Transverse colon (tissue), 4 donors: ENCODE measurements at regions not wholly inside any gene's neighbourhood (a gene's known extent, or its start where the extent isn't known, plus 50 kb on each side); places are given as distances from the start of the nearest gene placed in this dataset.

Experiments
- DNase-seq: peaks from one replicate; pipeline ENCODE4 v3.0.0-alpha.2; 2019
- H3K27ac ChIP-seq, 4 donors: fragments of 200-600 bp; sonication (generic); 2 replicates each; pipeline ENCODE4 v1.5.1; 2016 to 2018; ENCODE audit warnings: inconsistent platforms in 4 of 4
- H3K27me3 ChIP-seq: fragments of 200-600 bp; sonication (generic); 2 replicates; pipeline ENCODE4 v1.5.1; 2017; ENCODE audit warnings: inconsistent platforms
- H3K36me3 ChIP-seq, 4 donors: fragments of 200-600 bp; sonication (generic); 2 replicates each; pipeline ENCODE4 v1.5.1; 2017 to 2019; ENCODE audit warnings: inconsistent platforms in 4 of 4
- H3K4me1 ChIP-seq, 4 donors: fragments of 200-600 bp; sonication (generic); 2 replicates each; pipeline ENCODE4 v1.5.1; 2017 to 2020; ENCODE audit warnings: inconsistent platforms in 4 of 4
- H3K4me3 ChIP-seq, 4 donors: fragments of 200-600 bp; sonication (generic); 1 replicate in 1 of 4; 2 replicates in 3 of 4; pipeline versions ENCODE4 v1.5.1 to v1.6.1; 2017 to 2019; ENCODE audit warnings: inconsistent platforms in 4 of 4
- H3K9me3 ChIP-seq, 2 donors: fragments of 200-600 bp; sonication (generic); 2 replicates each; pipeline ENCODE4 v1.5.1; 2017 to 2019; ENCODE audit warnings: inconsistent platforms in 2 of 2
- CTCF ChIP-seq, 5 experiments: fragments of 200-600 bp in 3 of 5; fragments of 450-650 bp in 2 of 5; sonication (generic) in 3 of 5; IDR thresholded peaks; 1 replicate in 2 of 5; 2 replicates in 3 of 5; pipeline ENCODE4 v1.5.1; 2016 to 2017; ENCODE audit warnings: antibody characterized with exemption in 5 of 5, inconsistent platforms in 3 of 5, mild to moderate bottlenecking in 2 of 5, moderate library complexity in 1 of 5
- EP300 ChIP-seq: sonication (generic); formaldehyde crosslinking; IDR thresholded peaks from one replicate; pipeline ENCODE4 v1.6.1; 2017; ENCODE audit warnings: antibody characterized with exemption, low read depth
- POLR2A ChIP-seq: fragments of 450-650 bp; IDR thresholded peaks from one replicate; pipeline ENCODE4 v1.6.1; 2016; ENCODE audit warnings: antibody characterized with exemption, mild to moderate bottlenecking, moderate library complexity
- POLR2AphosphoS5 ChIP-seq, 3 donors: sonication (generic); formaldehyde crosslinking; IDR thresholded peaks; one replicate each; pipeline ENCODE4 v1.6.1; 2016; ENCODE audit warnings: antibody characterized with exemption in 3 of 3
- WGBS, 2 donors: methylation state at CpG; one replicate each; pipeline ENCODE4 v1.1.5; 2018; ENCODE audit warnings: low coverage in 1 of 2; 5-methylcytosine and 5-hydroxymethylcytosine counted together
- in situ Hi-C, 4 donors: fragments of 200-750 bp; cut with MboI; loops; one replicate each; pipeline versions ENCODE4 v1.15.0 to v1.15.1; 2017; ENCODE audit warnings: low sequenced_read_pairs in 3 of 4, low pct_ligation_motif_present in 1 of 4, low pct_unique_long_range_greater_than_20kb in 1 of 4
- intact Hi-C: fragments of 100-400 bp; cut with DNase I; formaldehyde crosslinking; loops from one replicate; pipeline ENCODE4 v1.15.1; 2023; ENCODE audit warnings: low total_unique reads

- H3K27ac ChIP-seq, result no peak overlapping the region
- TF ChIP-seq POLR2AphosphoS5 (IDR thresholded peaks at IDR 0.05) (no peak), EP300 (no peak), CTCF (IDR thresholded peaks at IDR 0.05) (no peak), POLR2A (no peak)
- no peaks in the 10 kb centered on the region for H3K27me3 ChIP-seq
- DNase-seq, result no peak
- H3K9me3 ChIP-seq, result no peaks in the 10 kb centered on the region
- H3K36me3 ChIP-seq, result no peaks in the 10 kb centered on the region
- WGBS, 2 donors, result 74% methylated on average over 6 to 7 of the region's 7 CpGs
- no peaks in the 10 kb centered on the region for H3K4me1 ChIP-seq
- H3K4me3 ChIP-seq, result no peak overlapping the region
- intact Hi-C loops (no loop called here), in situ Hi-C loops (no loop called here)
These were observed 263.4 kb upstream of the ACTBL2 start for GRCh38 chr5:57745700-57746651.

- no peaks in the 10 kb centered on the region for H3K36me3 ChIP-seq
- intact Hi-C loops, result no loop called here
- TF ChIP-seq POLR2AphosphoS5 (IDR thresholded peaks at IDR 0.05) (no peak), POLR2A (no peak), CTCF (IDR thresholded peaks at IDR 0.05) (no peak), EP300 (no peak)
- no peak overlapping the region for H3K27ac ChIP-seq
- no peak overlapping the region for H3K4me3 ChIP-seq
- in situ Hi-C loops, result no loop called here
- H3K4me1 ChIP-seq, result no peaks in the 10 kb centered on the region
- H3K27me3 ChIP-seq, result no peaks in the 10 kb centered on the region
- H3K9me3 ChIP-seq, result no peaks in the 10 kb centered on the region
- no peak for DNase-seq
These were observed 262.4 kb upstream of the ACTBL2 start for GRCh38 chr5:57745029-57745428.

GRCh38 chr5:57741336-57741735, 258.7 kb upstream of the ACTBL2 start:
- no peaks in the 10 kb centered on the region for H3K9me3 ChIP-seq
- no peak overlapping the region for H3K27ac ChIP-seq
- no peaks in the 10 kb centered on the region for H3K36me3 ChIP-seq
- H3K4me1 ChIP-seq, result no peaks in the 10 kb centered on the region
- H3K4me3 ChIP-seq, result no peak overlapping the region
- intact Hi-C loops (no loop called here), in situ Hi-C loops (no loop called here)
- no peak for TF ChIP-seq CTCF (IDR thresholded peaks at IDR 0.05)
- no peak for TF ChIP-seq EP300
- TF ChIP-seq POLR2AphosphoS5 (IDR thresholded peaks at IDR 0.05), result no peak
- no peak for TF ChIP-seq POLR2A
- DNase-seq, result no peak
- H3K27me3 ChIP-seq, result no peaks in the 10 kb centered on the region

GRCh38 chr5:57738787-57739186, 256.2 kb upstream of the ACTBL2 start:
- H3K4me3 ChIP-seq, result no peak overlapping the region
- no peaks in the 10 kb centered on the region for H3K9me3 ChIP-seq
- no peak overlapping the region for H3K27ac ChIP-seq
- no peaks in the 10 kb centered on the region for H3K27me3 ChIP-seq
- TF ChIP-seq EP300 (no peak), POLR2AphosphoS5 (IDR thresholded peaks at IDR 0.05) (no peak), POLR2A (no peak), CTCF (IDR thresholded peaks at IDR 0.05) (no peak)
- intact Hi-C loops (no loop called here), in situ Hi-C loops (no loop called here)
- 100% methylated on average over 1 of the region's 1 CpG for WGBS, 2 donors
- DNase-seq, result no peak
- H3K36me3 ChIP-seq, result no peaks in the 10 kb centered on the region
- no peaks in the 10 kb centered on the region for H3K4me1 ChIP-seq
